Type B pancreatic cell (in vitro differentiated cells): ENCODE measurements at regions not wholly inside any gene's neighbourhood (a gene's known extent, or its start where the extent isn't known, plus 50 kb on each side); places are given as distances from the start of the nearest gene placed in this dataset.
A peak's percentile ranks its signal among the peaks of the same experiment; 100 is the strongest.

Source experiments
- DNase-seq: peaks from one replicate; pipeline ENCODE4 v3.0.0; 2021; ENCODE audit warnings: mixed read lengths; ENCODE audit not compliant: unreplicated experiment; ENCODE audit errors: extremely low spot score
- H3K27ac Mint-ChIP-seq: 2 replicates; pipeline ENCODE4 v1.8.0; 2021; ENCODE audit warnings: mild to moderate bottlenecking, mixed read lengths
- H3K27me3 Mint-ChIP-seq: 2 replicates; pipeline ENCODE4 v1.8.0; 2021; ENCODE audit warnings: mixed read lengths
- H3K36me3 Mint-ChIP-seq: 2 replicates; pipeline ENCODE4 v1.8.0; 2021; ENCODE audit warnings: mixed read lengths
- H3K4me1 Mint-ChIP-seq: one replicate; pipeline ENCODE4 v1.8.0; 2021; ENCODE audit warnings: mixed read lengths; ENCODE audit not compliant: unreplicated experiment
- H3K4me3 Mint-ChIP-seq: 2 replicates; pipeline ENCODE4 v1.8.0; 2021; ENCODE audit warnings: mild to moderate bottlenecking, mixed read lengths
- H3K9me3 Mint-ChIP-seq: 2 replicates; pipeline ENCODE4 v1.8.0; 2021; ENCODE audit warnings: mixed read lengths
- CTCF ChIP-seq: fragments of 200-600 bp; sonication (generic); conservative IDR thresholded peaks from 2 replicates; pipeline ENCODE4 v1.5.0; 2021; ENCODE audit warnings: antibody characterized with exemption, mild to moderate bottlenecking

- H3K9me3 Mint-ChIP-seq, result no peaks in the 10 kb centered on the region
- DNase-seq, result peak; percentile 53
- H3K4me3 Mint-ChIP-seq, result no peak overlapping the region
- H3K27me3 Mint-ChIP-seq, result peaks cover 9% of the 10 kb centered on the region
- no peaks in the 10 kb centered on the region for H3K36me3 Mint-ChIP-seq
- TF ChIP-seq CTCF, result no peak
- H3K4me1 Mint-ChIP-seq, result no peaks in the 10 kb centered on the region
- H3K27ac Mint-ChIP-seq, result no peak overlapping the region
These were observed 170.0 kb downstream of the FGF18 start for GRCh38 chr5:171589461-171589860.

- Mint-ChIP-seq H3K4me1 (no peaks in the 10 kb centered on the region), H3K27ac (no peak overlapping the region), H3K36me3 (no peaks in the 10 kb centered on the region), H3K27me3 (peaks cover 9% of the 10 kb centered on the region), H3K9me3 (no peaks in the 10 kb centered on the region), H3K4me3 (no peak overlapping the region)
- DNase-seq, result peak; percentile 24
- TF ChIP-seq CTCF, result no peak
These were observed 172.6 kb downstream of the FGF18 start for GRCh38 chr5:171592076-171592475.

- H3K4me1 Mint-ChIP-seq, result no peaks in the 10 kb centered on the region
- no peak for DNase-seq
- no peak for TF ChIP-seq CTCF
- no peaks in the 10 kb centered on the region for H3K36me3 Mint-ChIP-seq
- no peak overlapping the region for H3K4me3 Mint-ChIP-seq
- H3K27me3 Mint-ChIP-seq, result peaks cover 7% of the 10 kb centered on the region
- no peaks in the 10 kb centered on the region for H3K9me3 Mint-ChIP-seq
- no peak overlapping the region for H3K27ac Mint-ChIP-seq
These were observed 173.3 kb downstream of the FGF18 start for GRCh38 chr5:171592736-171593135.

- H3K9me3 Mint-ChIP-seq, result no peaks in the 10 kb centered on the region
- peak; percentile 31 for DNase-seq
- no peak for TF ChIP-seq CTCF
- H3K36me3 Mint-ChIP-seq, result no peaks in the 10 kb centered on the region
- H3K27ac Mint-ChIP-seq, result no peak overlapping the region
- H3K27me3 Mint-ChIP-seq, result peaks cover 9% of the 10 kb centered on the region
- no peak overlapping the region for H3K4me3 Mint-ChIP-seq
- H3K4me1 Mint-ChIP-seq, result no peaks in the 10 kb centered on the region
These were observed 174.0 kb downstream of the FGF18 start for GRCh38 chr5:171593401-171593800.

GRCh38 chr5:171593976-171594375 is 174.5 kb downstream of the FGF18 start:
- Mint-ChIP-seq H3K9me3 (no peaks in the 10 kb centered on the region), H3K36me3 (no peaks in the 10 kb centered on the region), H3K4me1 (no peaks in the 10 kb centered on the region), H3K27me3 (peaks cover 9% of the 10 kb centered on the region), H3K27ac (no peak overlapping the region), H3K4me3 (no peak overlapping the region)
- TF ChIP-seq CTCF, result no peak
- DNase-seq, result no peak

- no peak for DNase-seq
- Mint-ChIP-seq H3K9me3 (no peaks in the 10 kb centered on the region), H3K36me3 (no peaks in the 10 kb centered on the region), H3K4me1 (no peaks in the 10 kb centered on the region), H3K27ac (no peak overlapping the region), H3K4me3 (no peak overlapping the region), H3K27me3 (peaks cover 2% of the 10 kb centered on the region)
- TF ChIP-seq CTCF, result no peak
These were observed 176.0 kb downstream of the FGF18 start for GRCh38 chr5:171595401-171595800.
